ENCODE measurements at regions not wholly inside any gene's neighbourhood (a gene's known extent, or its start where the extent isn't known, plus 50 kb on each side); places are given as distances from the start of the nearest gene placed in this dataset.
"Not testable (repeated sequence)": the region's sequence is repeated elsewhere in the genome, so short reads cannot be mapped to it uniquely, and the experiment has no call there.

- DNase-seq = no peak
These were observed 125.6 kb upstream of the VPREB1 start for GRCh38 chr22:22118987-22119386.

GRCh38 chr22:22117864-22118544 lies 126.6 kb upstream of the VPREB1 start:
- DNase-seq = not testable (repeated sequence)

GRCh38 chr22:22116997-22117770 lies 127.4 kb upstream of the VPREB1 start:
- DNase-seq = not testable (repeated sequence)

- DNase-seq = no peak
These were observed 130.9 kb upstream of the VPREB1 start for GRCh38 chr22:22113701-22114100.

GRCh38 chr22:22112533-22113294 lies 130.1 kb upstream of the TOP3B start:
- DNase-seq = no peak

- no peak for DNase-seq
These were observed 129.4 kb upstream of the TOP3B start for GRCh38 chr22:22111983-22112382.

GRCh38 chr22:22111267-22111751 lies 128.7 kb upstream of the TOP3B start:
- no peak for DNase-seq

GRCh38 chr22:22110548-22111266 lies 128.1 kb upstream of the TOP3B start:
- DNase-seq = peak; percentile 45 to 47

- DNase-seq = no peak
These were observed 127.3 kb upstream of the TOP3B start for GRCh38 chr22:22109693-22110466.

- no peak for DNase-seq
These were observed 124.3 kb upstream of the TOP3B start for GRCh38 chr22:22106855-22107254.

GRCh38 chr22:22105364-22105763 lies 122.8 kb upstream of the TOP3B start:
- DNase-seq = no peak

- DNase-seq = no peak
These were observed 120.7 kb upstream of the TOP3B start for GRCh38 chr22:22103078-22103875.

GRCh38 chr22:22099833-22100812 lies 117.5 kb upstream of the TOP3B start:
- no peak for DNase-seq

GRCh38 chr22:22099194-22099486 lies 116.6 kb upstream of the TOP3B start:
- no peak for DNase-seq

- no peak for DNase-seq
These were observed 116.0 kb upstream of the TOP3B start for GRCh38 chr22:22098457-22099193.

- no peak for DNase-seq
These were observed 115.2 kb upstream of the TOP3B start for GRCh38 chr22:22097727-22098228.

GRCh38 chr22:22094921-22095320 lies 112.3 kb upstream of the TOP3B start:
- no peak for DNase-seq

- no peak for DNase-seq
These were observed 111.9 kb upstream of the TOP3B start for GRCh38 chr22:22094514-22094913.

- DNase-seq = no peak
These were observed 111.2 kb upstream of the TOP3B start for GRCh38 chr22:22093743-22094142.
